ENCODE measurements at regions not wholly inside any gene's neighbourhood (a gene's known extent, or its start where the extent isn't known, plus 50 kb on each side); places are given as distances from the start of the nearest gene placed in this dataset.
A peak's percentile ranks its signal among the peaks of the same experiment; 100 is the strongest.
"Not testable (repeated sequence)": the region's sequence is repeated elsewhere in the genome, so short reads cannot be mapped to it uniquely, and the experiment has no call there.

GRCh38 chr4:132386130-132386529, 763.0 kb upstream of the PCDH10 start:
- DNase-seq, result no peak

- no peak for DNase-seq
Observed at GRCh38 chr4:132387060-132387459, 762.0 kb upstream of the PCDH10 start.

- DNase-seq, result no peak
Observed at GRCh38 chr4:132395561-132395960, 753.5 kb upstream of the PCDH10 start.

- DNase-seq, result no peak
Observed at GRCh38 chr4:132396636-132397035, 752.5 kb upstream of the PCDH10 start.

- DNase-seq, result no peak
Observed at GRCh38 chr4:132417220-132417619, 731.9 kb upstream of the PCDH10 start.

- DNase-seq, result no peak
Observed at GRCh38 chr4:132427125-132427524, 722.0 kb upstream of the PCDH10 start.

- no peak for DNase-seq
Observed at GRCh38 chr4:132437117-132437516, 712.0 kb upstream of the PCDH10 start.

- no peak for DNase-seq
Observed at GRCh38 chr4:132445386-132445785, 703.7 kb upstream of the PCDH10 start.

- DNase-seq, result not testable (repeated sequence)
Observed at GRCh38 chr4:132457987-132458386, 691.1 kb upstream of the PCDH10 start.

GRCh38 chr4:132479543-132479942, 669.6 kb upstream of the PCDH10 start:
- DNase-seq, result no peak

- no peak for DNase-seq
Observed at GRCh38 chr4:132488555-132488954, 660.5 kb upstream of the PCDH10 start.

GRCh38 chr4:132493476-132493875, 655.6 kb upstream of the PCDH10 start:
- no peak for DNase-seq

GRCh38 chr4:132495267-132495812, 653.8 kb upstream of the PCDH10 start:
- DNase-seq, result not testable (repeated sequence)

- DNase-seq, result no peak
Observed at GRCh38 chr4:132498215-132498614, 650.9 kb upstream of the PCDH10 start.

GRCh38 chr4:132502096-132502552, 647.0 kb upstream of the PCDH10 start:
- DNase-seq, result no peak

GRCh38 chr4:132504438-132504837, 644.7 kb upstream of the PCDH10 start:
- DNase-seq, result no peak

- no peak for DNase-seq
Observed at GRCh38 chr4:132506568-132506967, 642.5 kb upstream of the PCDH10 start.

- DNase-seq, result no peak
Observed at GRCh38 chr4:132513491-132513890, 635.6 kb upstream of the PCDH10 start.

- no peak for DNase-seq
Observed at GRCh38 chr4:132526652-132527051, 622.4 kb upstream of the PCDH10 start.

GRCh38 chr4:132527817-132528216, 621.3 kb upstream of the PCDH10 start:
- DNase-seq, result no peak

- DNase-seq, result peak; percentile 40
Observed at GRCh38 chr4:132530861-132531260, 618.2 kb upstream of the PCDH10 start.

GRCh38 chr4:132540268-132540667, 608.8 kb upstream of the PCDH10 start:
- DNase-seq, result no peak

- peak; percentile 11 for DNase-seq
Observed at GRCh38 chr4:132540797-132541196, 608.3 kb upstream of the PCDH10 start.

GRCh38 chr4:132542228-132542627, 606.9 kb upstream of the PCDH10 start:
- DNase-seq, result no peak

- no peak for DNase-seq
Observed at GRCh38 chr4:132548463-132548862, 600.6 kb upstream of the PCDH10 start.

- no peak for DNase-seq
Observed at GRCh38 chr4:132556316-132556715, 592.8 kb upstream of the PCDH10 start.
